Keratinocyte (primary cell): ENCODE measurements at regions not wholly inside any gene's neighbourhood (a gene's known extent, or its start where the extent isn't known, plus 50 kb on each side); places are given as distances from the start of the nearest gene placed in this dataset.

Experiments
- EZH2 ChIP-seq: IDR thresholded peaks from one replicate; pipeline ENCODE4 v1.6.1; 2012; ENCODE audit warnings: inconsistent platforms, mild to moderate bottlenecking, low read length, moderate library complexity
- TF ChIP-seq, protein P1 (sequence below), 3 experiments: IDR thresholded peaks in 1 of 3; conservative IDR thresholded peaks in 1 of 3; optimal IDR thresholded peaks in 1 of 3; 2 replicates in 2 of 3; 3 replicates in 1 of 3; pipeline versions ENCODE3 to v1.5.1; 2011; ENCODE audit warnings: low read length in 3 of 3, mild to moderate bottlenecking in 3 of 3, moderate library complexity in 2 of 3, control low read depth in 1 of 3, inconsistent platforms in 1 of 3; ENCODE audit not compliant: insufficient read depth in 2 of 3; ENCODE audit errors: extremely low read depth in 1 of 3

DNA sequence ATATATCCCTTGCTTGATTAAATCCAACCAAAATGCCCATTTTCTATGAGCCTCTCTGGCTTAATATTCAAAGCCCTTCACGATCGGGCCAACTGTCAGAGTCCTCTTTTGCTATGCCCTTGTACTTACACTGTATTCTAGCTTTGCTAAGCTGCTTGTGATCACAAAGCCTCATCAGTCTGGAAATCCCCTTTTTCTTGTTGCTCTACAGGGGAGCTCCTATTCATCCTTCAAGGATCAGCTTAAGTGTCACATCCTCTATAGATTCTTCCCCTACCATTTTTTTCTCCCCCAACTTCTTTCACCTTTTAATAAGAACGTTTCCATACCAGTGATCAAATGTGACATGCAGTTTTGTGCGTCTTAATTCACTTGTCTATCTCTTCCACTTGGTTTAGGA is 450.4 kb upstream of the CHD1 start:
- TF ChIP-seq, protein P1, sequence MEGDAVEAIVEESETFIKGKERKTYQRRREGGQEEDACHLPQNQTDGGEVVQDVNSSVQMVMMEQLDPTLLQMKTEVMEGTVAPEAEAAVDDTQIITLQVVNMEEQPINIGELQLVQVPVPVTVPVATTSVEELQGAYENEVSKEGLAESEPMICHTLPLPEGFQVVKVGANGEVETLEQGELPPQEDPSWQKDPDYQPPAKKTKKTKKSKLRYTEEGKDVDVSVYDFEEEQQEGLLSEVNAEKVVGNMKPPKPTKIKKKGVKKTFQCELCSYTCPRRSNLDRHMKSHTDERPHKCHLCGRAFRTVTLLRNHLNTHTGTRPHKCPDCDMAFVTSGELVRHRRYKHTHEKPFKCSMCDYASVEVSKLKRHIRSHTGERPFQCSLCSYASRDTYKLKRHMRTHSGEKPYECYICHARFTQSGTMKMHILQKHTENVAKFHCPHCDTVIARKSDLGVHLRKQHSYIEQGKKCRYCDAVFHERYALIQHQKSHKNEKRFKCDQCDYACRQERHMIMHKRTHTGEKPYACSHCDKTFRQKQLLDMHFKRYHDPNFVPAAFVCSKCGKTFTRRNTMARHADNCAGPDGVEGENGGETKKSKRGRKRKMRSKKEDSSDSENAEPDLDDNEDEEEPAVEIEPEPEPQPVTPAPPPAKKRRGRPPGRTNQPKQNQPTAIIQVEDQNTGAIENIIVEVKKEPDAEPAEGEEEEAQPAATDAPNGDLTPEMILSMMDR (optimal IDR thresholded peaks at IDR 0.05 in 1 of 3, IDR thresholded peaks at IDR 0.05 in 1 of 3, conservative IDR thresholded peaks at IDR 0.05 in 1 of 3; ENCODE audit: extremely low read depth in 1 of 3, insufficient read depth in 2 of 3, low read length in 3 of 3) = no peak
- TF ChIP-seq EZH2 = no peak
